Natural killer cell treated with Interleukin-12 subunit alpha and Interleukin-12 subunit beta and Interleukin-15 and Interleukin-18, amount 100 ng/mL, for 72 hours (primary cell): ENCODE measurements at regions not wholly inside any gene's neighbourhood (a gene's known extent, or its start where the extent isn't known, plus 50 kb on each side); places are given as distances from the start of the nearest gene placed in this dataset.
"Not testable (repeated sequence)": the region's sequence is repeated elsewhere in the genome, so short reads cannot be mapped to it uniquely, and the experiment has no call there.

Experiments
- ATAC-seq, 2 donors: fragments of 150-1000 bp; cut with Tn5 transposase in 1 of 2; sonication (Bioruptor Pico), chemical (Tn5 transposase) in 1 of 2; 2 replicates each; pipeline ENCODE4 v1.10.0; 2021
- DNase-seq: peaks from one replicate; pipeline ENCODE4 v3.0.0; 2022; ENCODE audit warnings: low spot score
- H3K27ac Mint-ChIP-seq, 2 donors: 1 replicate in 1 of 2; 2 replicates in 1 of 2; pipeline ENCODE4 v1.8.0; 2022; ENCODE audit warnings: mixed read lengths in 2 of 2, mild to moderate bottlenecking in 1 of 2, moderate library complexity in 1 of 2
- H3K27me3 Mint-ChIP-seq, 2 donors: 1 replicate in 1 of 2; 2 replicates in 1 of 2; pipeline ENCODE4 v1.8.0; 2022; ENCODE audit warnings: mixed read lengths in 2 of 2
- H3K36me3 Mint-ChIP-seq: one replicate; pipeline ENCODE4 v1.8.0; 2022; ENCODE audit warnings: mixed read lengths
- H3K4me1 Mint-ChIP-seq, 2 donors: 1 replicate in 1 of 2; 2 replicates in 1 of 2; pipeline ENCODE4 v1.8.0; 2022; ENCODE audit warnings: low read depth in 2 of 2, mixed read lengths in 2 of 2, mild to moderate bottlenecking in 1 of 2
- H3K4me3 Mint-ChIP-seq: one replicate; pipeline ENCODE4 v1.8.0; 2022; ENCODE audit warnings: mixed read lengths
- H3K9me3 Mint-ChIP-seq: 2 replicates; pipeline ENCODE4 v1.8.0; 2022; ENCODE audit warnings: mixed read lengths

- no peaks in the 10 kb centered on the region for H3K4me1 Mint-ChIP-seq
- peaks cover 6% of the 10 kb centered on the region for H3K9me3 Mint-ChIP-seq
- no peaks in the 10 kb centered on the region for H3K27me3 Mint-ChIP-seq
- peaks cover 4% of the 10 kb centered on the region for H3K36me3 Mint-ChIP-seq
- ATAC-seq (no peak), DNase-seq (no peak)
- H3K27ac Mint-ChIP-seq, result no peak overlapping the region
- no peak overlapping the region for H3K4me3 Mint-ChIP-seq
These were observed 1906.2 kb downstream of the C4orf33 start for GRCh38 chr4:131002132-131002531.

DNA sequence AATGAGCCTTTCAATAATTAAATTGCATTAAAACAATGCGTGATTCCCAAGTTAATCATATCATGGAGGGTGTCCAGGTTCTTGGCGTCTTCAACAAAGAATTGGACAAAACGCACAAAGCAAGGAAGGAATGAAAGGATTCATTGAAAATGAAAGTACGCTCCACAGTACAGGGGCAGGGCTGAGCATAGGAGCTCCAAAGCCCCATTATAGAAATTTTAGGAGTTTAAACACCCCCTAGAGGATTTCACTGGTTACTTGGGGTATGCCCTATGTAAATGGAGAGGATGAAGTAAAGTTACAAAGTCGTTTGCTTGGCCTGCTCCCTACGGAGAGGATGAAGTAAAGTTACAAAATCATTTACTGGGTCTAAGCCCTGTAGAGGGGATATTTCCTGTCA is 1910.4 kb downstream of the C4orf33 start:
- no peak for DNase-seq
- H3K27me3 Mint-ChIP-seq, result no peaks in the 10 kb centered on the region

DNA sequence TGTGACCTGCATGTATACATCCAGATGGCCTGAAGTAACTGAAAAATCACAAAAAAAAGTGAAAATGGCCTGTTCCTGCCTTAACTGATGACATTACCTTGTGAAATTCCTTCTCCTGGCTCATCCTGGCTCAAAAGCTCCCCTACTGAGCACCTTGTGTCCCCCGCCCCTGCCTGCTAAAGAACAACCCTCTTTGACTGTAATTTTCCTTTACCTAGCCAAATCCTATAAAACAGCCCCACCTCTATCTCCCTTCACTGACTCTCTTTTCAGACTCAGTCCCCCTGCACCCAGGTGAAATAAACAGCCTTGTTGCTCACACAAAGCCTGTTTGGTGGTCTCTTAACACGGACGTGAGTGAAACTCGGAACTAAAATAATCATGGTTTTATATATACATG is 1916.0 kb downstream of the C4orf33 start:
- H3K9me3 Mint-ChIP-seq, H3K27ac Mint-ChIP-seq, H3K4me3 Mint-ChIP-seq, H3K4me1 Mint-ChIP-seq, DNase-seq, H3K36me3 Mint-ChIP-seq, H3K27me3 Mint-ChIP-seq, ATAC-seq: not testable (repeated sequence)

More for the DNA sequence above, 1910.4 kb downstream of the C4orf33 start:
- Mint-ChIP-seq H3K36me3 (no peaks in the 10 kb centered on the region), H3K9me3 (peaks cover 3% of the 10 kb centered on the region), H3K4me3 (no peak overlapping the region), H3K4me1 (no peaks in the 10 kb centered on the region), H3K27ac (no peak overlapping the region)
- no peak for ATAC-seq

DNA sequence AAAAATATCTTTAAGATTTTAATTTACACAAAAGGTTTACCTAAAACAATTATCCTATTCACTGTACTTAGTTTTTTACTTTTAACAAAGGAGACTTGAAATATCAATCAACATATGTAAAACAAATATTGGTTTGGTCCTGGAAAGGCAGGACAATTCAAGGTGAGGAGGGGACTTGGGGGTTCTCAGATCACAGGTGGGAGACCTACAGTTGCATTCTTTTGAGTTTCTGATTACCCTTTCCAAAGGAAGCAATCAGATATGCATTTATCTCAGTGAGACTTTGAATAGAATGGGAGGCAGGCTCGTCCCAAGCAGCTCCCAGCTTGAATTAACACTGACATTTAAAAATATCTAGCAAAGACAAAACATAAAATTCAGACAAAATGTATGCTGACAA is 1917.3 kb downstream of the C4orf33 start:
- ATAC-seq, result no peak
- Mint-ChIP-seq H3K9me3 (peaks cover 3% of the 10 kb centered on the region), H3K4me1 (no peaks in the 10 kb centered on the region)

GRCh38 chr4:131026771-131027170 is 1930.8 kb downstream of the C4orf33 start:
- H3K27ac Mint-ChIP-seq, result no peak overlapping the region
- H3K9me3 Mint-ChIP-seq, result peaks cover 2% of the 10 kb centered on the region
- H3K36me3 Mint-ChIP-seq, result no peaks in the 10 kb centered on the region
- no peak overlapping the region for H3K4me3 Mint-ChIP-seq
- ATAC-seq, result no peak
- no peak for DNase-seq
- H3K27me3 Mint-ChIP-seq, result no peaks in the 10 kb centered on the region
- no peaks in the 10 kb centered on the region for H3K4me1 Mint-ChIP-seq

More for the DNA sequence above, 1917.3 kb downstream of the C4orf33 start:
- no peaks in the 10 kb centered on the region for H3K27me3 Mint-ChIP-seq
- H3K36me3 Mint-ChIP-seq, result no peaks in the 10 kb centered on the region
- no peak for DNase-seq
- H3K4me3 Mint-ChIP-seq, result no peak overlapping the region
- no peak overlapping the region for H3K27ac Mint-ChIP-seq

DNA sequence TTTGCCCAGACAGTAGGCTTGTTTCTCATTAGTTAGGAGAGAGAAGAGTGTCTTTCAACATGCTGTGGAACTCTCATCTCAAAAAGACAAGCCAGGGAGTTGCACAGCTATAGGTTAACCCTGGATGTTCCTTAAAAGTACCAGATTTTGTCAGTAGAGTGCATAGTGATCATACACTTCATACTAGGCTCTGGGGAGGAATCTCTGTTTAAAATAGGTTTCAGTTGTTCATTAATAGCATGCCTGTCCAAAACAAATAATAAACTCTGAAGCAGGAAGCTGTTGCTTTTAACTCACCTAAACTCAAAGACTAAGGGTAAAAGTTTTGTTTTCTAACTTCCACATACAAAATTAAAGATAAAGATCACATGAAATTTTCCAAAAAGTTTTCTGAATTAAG is 1948.4 kb downstream of the C4orf33 start:
- no peak for DNase-seq
- no peak for ATAC-seq
- H3K27ac Mint-ChIP-seq, result no peak overlapping the region
- H3K9me3 Mint-ChIP-seq, result peaks cover 10% of the 10 kb centered on the region
- H3K27me3 Mint-ChIP-seq, result no peaks in the 10 kb centered on the region
- no peaks in the 10 kb centered on the region for H3K36me3 Mint-ChIP-seq
- H3K4me1 Mint-ChIP-seq, result no peaks in the 10 kb centered on the region
- no peak overlapping the region for H3K4me3 Mint-ChIP-seq

DNA sequence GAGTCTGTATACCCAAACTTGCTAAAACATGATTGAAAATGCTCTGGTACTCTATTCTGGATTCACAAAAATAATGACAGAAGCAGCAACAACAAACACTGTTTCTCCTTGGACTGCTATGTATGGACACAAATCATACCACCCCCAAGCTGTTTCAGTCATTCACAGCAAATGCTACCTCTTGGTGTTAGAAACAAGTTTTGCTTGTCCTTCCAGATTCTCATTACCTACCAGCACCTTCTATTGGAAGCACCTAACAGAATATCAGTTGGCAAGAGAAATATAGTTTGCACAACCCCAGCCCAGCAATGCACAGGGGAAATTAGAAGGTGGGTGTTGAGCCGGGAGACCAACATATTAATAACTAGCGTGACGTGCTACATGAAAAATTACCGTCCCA is 1950.9 kb downstream of the C4orf33 start:
- no peak overlapping the region for H3K4me3 Mint-ChIP-seq
- ATAC-seq (no peak), DNase-seq (no peak)
- H3K4me1 Mint-ChIP-seq, result no peaks in the 10 kb centered on the region
- H3K36me3 Mint-ChIP-seq, result no peaks in the 10 kb centered on the region
- no peak overlapping the region for H3K27ac Mint-ChIP-seq
- no peaks in the 10 kb centered on the region for H3K27me3 Mint-ChIP-seq
- H3K9me3 Mint-ChIP-seq, result peaks cover 13% of the 10 kb centered on the region

- Mint-ChIP-seq H3K36me3 (no peaks in the 10 kb centered on the region), H3K9me3 (peaks cover 13% of the 10 kb centered on the region), H3K27ac (no peak overlapping the region), H3K27me3 (no peaks in the 10 kb centered on the region), H3K4me1 (no peaks in the 10 kb centered on the region), H3K4me3 (no peak overlapping the region)
- DNase-seq, result no peak
- no peak for ATAC-seq
These were observed 1956.7 kb downstream of the C4orf33 start for GRCh38 chr4:131052646-131053045.

DNA sequence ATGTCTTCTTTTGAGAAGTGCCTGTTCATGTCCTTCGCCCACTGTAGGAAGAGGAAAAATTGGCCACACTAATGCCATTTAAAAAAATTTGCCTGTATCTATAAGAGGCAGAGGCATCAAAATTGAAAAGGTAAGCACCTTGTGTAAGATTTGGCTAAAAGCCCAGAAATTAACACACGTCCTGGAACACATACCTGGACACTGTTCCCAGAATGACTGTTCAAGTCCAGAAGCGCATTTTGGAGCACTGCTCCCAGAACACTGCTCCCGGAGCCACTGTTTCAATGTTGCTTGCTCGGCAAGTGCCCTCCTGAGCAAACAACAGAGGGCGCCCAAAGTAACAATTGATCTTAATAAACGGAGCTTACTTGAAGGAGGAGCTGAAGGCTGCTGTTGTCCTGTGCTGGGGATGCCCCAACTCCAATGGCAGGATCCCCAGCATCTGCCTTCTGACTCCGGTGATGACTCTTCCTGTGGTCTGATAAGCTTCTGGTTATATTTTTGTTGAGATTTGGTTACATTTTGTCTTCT is 1958.6 kb downstream of the C4orf33 start:
- Mint-ChIP-seq H3K36me3 (no peaks in the 10 kb centered on the region), H3K9me3 (peaks cover 18% of the 10 kb centered on the region), H3K27ac (no peak overlapping the region), H3K27me3 (no peaks in the 10 kb centered on the region), H3K4me3 (no peak overlapping the region), H3K4me1 (no peaks in the 10 kb centered on the region)
- DNase-seq (no peak), ATAC-seq (no peak)

GRCh38 chr4:131061734-131062133 is 1965.8 kb downstream of the C4orf33 start:
- no peak overlapping the region for H3K27ac Mint-ChIP-seq
- DNase-seq, result no peak
- no peaks in the 10 kb centered on the region for H3K36me3 Mint-ChIP-seq
- peaks cover 18% of the 10 kb centered on the region for H3K9me3 Mint-ChIP-seq
- H3K4me1 Mint-ChIP-seq, result no peaks in the 10 kb centered on the region
- no peaks in the 10 kb centered on the region for H3K27me3 Mint-ChIP-seq
- no peak overlapping the region for H3K4me3 Mint-ChIP-seq
- no peak for ATAC-seq

DNA sequence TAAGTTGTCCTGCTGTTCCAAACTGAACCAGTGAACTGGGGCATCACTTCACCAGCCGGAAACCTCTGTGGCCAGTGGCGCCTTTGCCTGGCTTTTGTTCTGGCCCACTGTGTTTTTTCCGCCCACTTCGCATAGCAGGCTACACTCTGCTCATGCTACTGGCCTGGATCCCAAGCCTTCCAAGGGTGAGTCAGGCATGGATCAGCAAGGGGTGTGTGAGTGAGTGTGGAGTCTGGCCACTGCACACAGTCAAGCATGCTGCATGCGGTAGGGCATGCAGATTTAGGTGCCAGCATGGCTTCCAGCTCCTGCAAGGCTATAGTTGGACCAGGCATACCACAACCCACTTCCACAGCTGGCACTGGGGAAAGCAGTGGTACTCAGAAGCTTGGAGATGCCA is 1967.9 kb downstream of the C4orf33 start:
- H3K4me1 Mint-ChIP-seq, result no peaks in the 10 kb centered on the region
- DNase-seq, result no peak
- no peak for ATAC-seq
- H3K9me3 Mint-ChIP-seq, result peaks cover 7% of the 10 kb centered on the region
- H3K27me3 Mint-ChIP-seq, result no peaks in the 10 kb centered on the region
- H3K27ac Mint-ChIP-seq, result no peak overlapping the region
- H3K36me3 Mint-ChIP-seq, result no peaks in the 10 kb centered on the region
- no peak overlapping the region for H3K4me3 Mint-ChIP-seq

GRCh38 chr4:131081069-131081468 is 1985.1 kb downstream of the C4orf33 start:
- H3K36me3 Mint-ChIP-seq, result no peaks in the 10 kb centered on the region
- no peaks in the 10 kb centered on the region for H3K4me1 Mint-ChIP-seq
- peaks cover 7% of the 10 kb centered on the region for H3K9me3 Mint-ChIP-seq

GRCh38 chr4:131084997-131085396 is 1989.0 kb downstream of the C4orf33 start:
- H3K27ac Mint-ChIP-seq, result no peak overlapping the region
- H3K4me1 Mint-ChIP-seq, result no peaks in the 10 kb centered on the region
- DNase-seq (no peak), ATAC-seq (no peak)
- H3K9me3 Mint-ChIP-seq, result peaks cover 12% of the 10 kb centered on the region
- H3K4me3 Mint-ChIP-seq, result no peak overlapping the region
- no peaks in the 10 kb centered on the region for H3K36me3 Mint-ChIP-seq
- no peaks in the 10 kb centered on the region for H3K27me3 Mint-ChIP-seq

More at GRCh38 chr4:131081069-131081468, 1985.1 kb downstream of the C4orf33 start:
- ATAC-seq (no peak), DNase-seq (no peak)
- H3K27me3 Mint-ChIP-seq, result no peaks in the 10 kb centered on the region
- no peak overlapping the region for H3K4me3 Mint-ChIP-seq
- no peak overlapping the region for H3K27ac Mint-ChIP-seq

DNA sequence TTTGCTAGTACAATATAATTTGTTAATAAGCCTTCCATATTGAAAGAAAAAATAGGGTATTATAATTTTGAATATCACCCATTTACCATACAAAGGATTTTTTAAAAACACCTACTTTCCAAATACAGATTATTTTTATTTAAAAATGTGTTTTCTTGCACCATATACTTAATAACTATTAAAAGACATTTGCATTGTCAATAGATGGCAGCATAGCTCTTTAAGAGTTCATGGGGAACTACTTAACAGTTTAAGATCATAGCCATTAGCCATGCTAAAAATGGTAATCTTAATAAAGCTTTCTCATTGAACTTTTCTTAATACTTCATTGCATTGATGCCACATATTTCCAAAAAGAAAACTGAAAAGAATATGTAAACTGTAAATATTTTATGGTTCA is 1995.9 kb downstream of the C4orf33 start:
- no peak for ATAC-seq

DNA sequence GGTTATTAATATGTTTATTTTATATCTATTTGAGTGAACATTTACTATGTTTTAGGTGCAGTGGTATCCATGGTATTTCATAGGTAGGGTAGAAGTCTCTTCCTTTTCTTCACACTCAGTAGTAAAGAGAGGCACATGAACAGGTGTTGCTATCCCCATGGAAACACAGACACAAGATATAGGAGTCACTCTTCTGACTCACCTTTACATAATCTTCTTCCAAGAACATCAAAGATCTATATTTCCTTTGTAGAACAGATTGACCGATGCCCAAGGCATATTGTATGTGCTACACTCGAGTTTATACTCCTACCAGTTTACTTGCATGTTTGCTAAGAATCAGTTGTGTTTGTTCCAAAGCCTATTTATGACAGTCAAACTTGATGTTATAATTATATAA is 1997.4 kb downstream of the C4orf33 start:
- ATAC-seq, result no peak
- Mint-ChIP-seq H3K9me3 (peaks cover 10% of the 10 kb centered on the region), H3K27me3 (no peaks in the 10 kb centered on the region), H3K27ac (no peak overlapping the region), H3K4me1 (no peaks in the 10 kb centered on the region), H3K4me3 (no peak overlapping the region), H3K36me3 (no peaks in the 10 kb centered on the region)
- no peak for DNase-seq

More for the DNA sequence above, 1995.9 kb downstream of the C4orf33 start:
- no peak overlapping the region for H3K27ac Mint-ChIP-seq
- H3K4me1 Mint-ChIP-seq, result no peaks in the 10 kb centered on the region
- peaks cover 9% of the 10 kb centered on the region for H3K9me3 Mint-ChIP-seq
- no peak for DNase-seq
- no peaks in the 10 kb centered on the region for H3K27me3 Mint-ChIP-seq
- no peak overlapping the region for H3K4me3 Mint-ChIP-seq
- no peaks in the 10 kb centered on the region for H3K36me3 Mint-ChIP-seq
